Duodenal mucosa (tissue), 2 donors: ENCODE measurements at regions not wholly inside any gene's neighbourhood (a gene's known extent, or its start where the extent isn't known, plus 50 kb on each side); places are given as distances from the start of the nearest gene placed in this dataset.
"Not testable (repeated sequence)": the region's sequence is repeated elsewhere in the genome, so short reads cannot be mapped to it uniquely, and the experiment has no call there.

Experiments used
- H3K27ac ChIP-seq: one replicate; pipeline ENCODE4 v1.7.0; 2013; ENCODE audit warnings: low read depth, low read length
- H3K27me3 ChIP-seq, 2 donors: one replicate each; pipeline ENCODE4 v1.7.0; 2013; ENCODE audit warnings: low read length in 2 of 2, control low read depth in 1 of 2; ENCODE audit not compliant: insufficient read depth in 2 of 2, control insufficient read depth in 1 of 2
- H3K36me3 ChIP-seq, 2 donors: one replicate each; pipeline ENCODE4 v1.7.0; 2013; ENCODE audit warnings: low read length in 2 of 2, control low read depth in 1 of 2; ENCODE audit not compliant: insufficient read depth in 2 of 2, control insufficient read depth in 1 of 2
- H3K4me1 ChIP-seq, 2 donors: one replicate each; pipeline ENCODE4 v1.7.0; 2013; ENCODE audit warnings: low read length in 2 of 2, control low read depth in 1 of 2; ENCODE audit not compliant: insufficient read depth in 2 of 2, control insufficient read depth in 1 of 2
- H3K4me3 ChIP-seq, 2 donors: one replicate each; pipeline ENCODE4 v1.7.0; 2013; ENCODE audit warnings: low read length in 2 of 2, low read depth in 1 of 2
- H3K9ac ChIP-seq, 2 donors: one replicate each; pipeline ENCODE4 v1.7.0; 2013; ENCODE audit warnings: low read length in 2 of 2, low read depth in 1 of 2
- H3K9me3 ChIP-seq, 2 donors: one replicate each; pipeline ENCODE4 v1.7.0; 2013; ENCODE audit warnings: low read length in 2 of 2, control low read depth in 1 of 2; ENCODE audit not compliant: control insufficient read depth in 1 of 2

- Histone ChIP-seq H3K4me1 (no peaks in the 10 kb centered on the region), H3K27me3 (no peaks in the 10 kb centered on the region), H3K9me3 (no peaks in the 10 kb centered on the region), H3K36me3 (no peaks in the 10 kb centered on the region), H3K27ac (no peak overlapping the region), H3K4me3 (no peak overlapping the region), H3K9ac (no peak overlapping the region)
Observed at GRCh38 chr10:89963451-89964102, 262.2 kb downstream of the KIF20B start.

GRCh38 chr10:89966211-89966610 lies 264.8 kb downstream of the KIF20B start:
- Histone ChIP-seq H3K4me1 (no peaks in the 10 kb centered on the region), H3K9me3 (no peaks in the 10 kb centered on the region), H3K27ac (no peak overlapping the region), H3K9ac (no peak overlapping the region), H3K4me3 (no peak overlapping the region), H3K27me3 (no peaks in the 10 kb centered on the region), H3K36me3 (no peaks in the 10 kb centered on the region)

DNA sequence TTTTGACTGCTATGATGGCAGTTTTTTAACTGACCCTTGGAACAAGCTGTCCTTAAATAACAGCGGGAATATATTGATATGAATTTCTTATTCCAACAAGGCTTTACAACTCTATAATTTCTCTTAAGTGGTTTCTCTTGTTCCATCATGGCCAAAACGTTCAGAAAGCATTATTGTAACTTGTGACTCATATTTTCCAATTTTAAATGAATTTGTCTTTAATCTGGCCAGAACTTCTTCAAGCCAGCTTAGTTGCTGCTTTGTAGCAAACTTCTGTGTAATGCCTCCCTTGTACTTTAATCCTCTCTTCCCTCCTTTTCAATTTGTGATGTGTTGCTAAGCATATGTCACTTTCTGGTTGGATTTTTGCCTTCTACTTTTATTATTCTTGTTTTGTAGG lies 271.9 kb downstream of the KIF20B start:
- H3K4me1 ChIP-seq: no peaks in the 10 kb centered on the region
- no peaks in the 10 kb centered on the region for H3K27me3 ChIP-seq
- H3K4me3 ChIP-seq: no peak overlapping the region
- no peak overlapping the region for H3K27ac ChIP-seq
- H3K9me3 ChIP-seq: no peaks in the 10 kb centered on the region
- H3K36me3 ChIP-seq: no peaks in the 10 kb centered on the region
- no peak overlapping the region for H3K9ac ChIP-seq

DNA sequence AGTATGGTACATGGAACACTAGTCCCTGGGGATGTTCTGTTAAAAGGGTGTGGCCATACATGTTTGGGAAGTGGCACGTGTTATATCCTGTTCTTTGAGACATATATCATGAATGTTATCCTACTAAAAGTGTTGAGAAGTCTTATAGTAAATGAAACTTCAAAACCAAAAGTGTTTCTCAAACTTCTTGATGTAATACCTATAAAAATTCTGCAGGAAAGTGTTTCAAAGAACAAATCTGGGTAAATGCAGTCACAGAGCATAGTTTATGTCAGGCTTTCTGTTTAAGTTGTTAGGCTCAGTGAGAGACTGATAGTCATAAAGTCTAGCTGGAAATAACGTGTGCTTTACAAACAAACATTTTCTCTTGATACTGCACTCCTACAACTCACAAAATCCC lies 273.7 kb downstream of the KIF20B start:
- Histone ChIP-seq H3K27ac (no peak overlapping the region), H3K27me3 (no peaks in the 10 kb centered on the region), H3K9ac (no peak overlapping the region), H3K4me1 (no peaks in the 10 kb centered on the region), H3K36me3 (no peaks in the 10 kb centered on the region), H3K9me3 (no peaks in the 10 kb centered on the region), H3K4me3 (no peak overlapping the region)

DNA sequence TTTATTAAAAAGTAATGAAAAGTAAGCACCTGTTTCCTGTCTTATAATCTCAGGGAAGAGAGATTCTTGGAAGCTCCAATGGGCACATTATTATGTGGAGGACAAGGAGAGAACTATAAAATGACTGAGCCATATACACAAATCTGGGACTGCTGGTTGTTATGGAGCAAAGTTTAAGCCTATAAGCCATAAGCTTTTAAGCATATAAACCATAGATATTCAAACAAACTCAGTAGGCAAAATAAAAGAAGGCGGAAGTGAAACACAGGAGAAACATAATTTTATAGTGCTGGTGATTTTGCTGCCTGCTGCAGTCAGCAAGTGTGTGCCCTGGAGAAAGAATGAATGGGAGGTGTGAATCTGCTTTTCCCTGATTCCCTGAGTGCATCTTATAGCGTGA lies 274.4 kb downstream of the KIF20B start:
- Histone ChIP-seq H3K4me1 (no peaks in the 10 kb centered on the region), H3K9ac (no peak overlapping the region), H3K36me3 (no peaks in the 10 kb centered on the region), H3K9me3 (no peaks in the 10 kb centered on the region), H3K4me3 (no peak overlapping the region), H3K27me3 (no peaks in the 10 kb centered on the region), H3K27ac (no peak overlapping the region)

- H3K27me3 ChIP-seq: no peaks in the 10 kb centered on the region
- H3K9me3 ChIP-seq: no peaks in the 10 kb centered on the region
- H3K4me1 ChIP-seq: no peaks in the 10 kb centered on the region
- H3K9ac ChIP-seq: no peak overlapping the region
- no peak overlapping the region for H3K4me3 ChIP-seq
- H3K36me3 ChIP-seq: no peaks in the 10 kb centered on the region
- H3K27ac ChIP-seq: no peak overlapping the region
Observed at GRCh38 chr10:89978081-89978480, 276.7 kb downstream of the KIF20B start.

DNA sequence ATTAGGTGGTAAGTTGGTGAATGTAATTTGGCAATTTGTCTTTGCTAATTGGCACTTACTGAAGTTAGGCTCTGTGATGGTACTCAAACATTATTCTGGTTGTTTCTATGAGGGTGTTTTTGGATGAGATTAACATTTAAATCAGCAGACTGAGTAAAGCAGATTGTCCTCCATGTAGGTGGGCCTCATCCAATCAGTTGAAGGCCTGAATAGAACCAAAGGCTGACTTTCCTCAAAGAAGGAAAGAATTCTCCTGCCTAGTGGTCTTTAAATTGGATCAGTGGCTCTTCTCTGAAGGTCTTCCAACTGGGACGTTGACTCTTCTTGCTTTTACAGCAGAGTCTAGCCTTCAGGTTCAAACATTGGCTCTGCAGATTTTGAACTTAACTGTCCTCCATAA lies 278.3 kb downstream of the KIF20B start:
- Histone ChIP-seq H3K9me3 (no peaks in the 10 kb centered on the region), H3K4me3 (no peak overlapping the region), H3K27ac (no peak overlapping the region), H3K4me1 (no peaks in the 10 kb centered on the region), H3K36me3 (no peaks in the 10 kb centered on the region), H3K9ac (no peak overlapping the region), H3K27me3 (no peaks in the 10 kb centered on the region)

- Histone ChIP-seq H3K4me1 (no peaks in the 10 kb centered on the region), H3K27me3 (no peaks in the 10 kb centered on the region), H3K27ac (no peak overlapping the region), H3K9ac (no peak overlapping the region), H3K9me3 (no peaks in the 10 kb centered on the region), H3K4me3 (no peak overlapping the region), H3K36me3 (no peaks in the 10 kb centered on the region)
Observed at GRCh38 chr10:89980166-89980565, 278.8 kb downstream of the KIF20B start.

GRCh38 chr10:89981891-89982290 lies 280.5 kb downstream of the KIF20B start:
- Histone ChIP-seq H3K4me3 (no peak overlapping the region), H3K4me1 (no peaks in the 10 kb centered on the region), H3K9ac (no peak overlapping the region), H3K9me3 (no peaks in the 10 kb centered on the region), H3K36me3 (no peaks in the 10 kb centered on the region), H3K27ac (no peak overlapping the region), H3K27me3 (no peaks in the 10 kb centered on the region)

DNA sequence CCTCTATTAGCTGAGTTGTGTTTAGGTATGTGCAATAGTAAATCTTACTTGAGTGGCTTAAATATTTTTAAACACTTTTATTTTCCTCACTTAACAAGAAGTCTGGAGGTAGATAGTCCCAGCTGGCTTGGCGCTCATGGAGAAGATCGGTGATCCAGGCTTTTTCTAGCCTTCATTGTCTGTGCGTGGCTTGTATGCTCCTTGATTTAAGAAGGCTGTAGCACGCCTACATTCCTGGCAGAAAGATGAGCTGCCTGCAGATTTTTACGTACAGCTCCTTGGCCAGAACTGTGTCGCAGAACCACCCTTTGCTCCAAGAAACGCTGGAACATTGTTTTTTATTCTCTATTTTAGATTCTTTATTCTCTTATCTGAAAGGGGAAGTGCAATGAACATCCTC lies 284.1 kb downstream of the KIF20B start:
- no peak overlapping the region for H3K9ac ChIP-seq
- no peak overlapping the region for H3K4me3 ChIP-seq
- H3K27ac ChIP-seq: no peak overlapping the region

GRCh38 chr10:89988361-89988760 lies 287.0 kb downstream of the KIF20B start:
- H3K9ac ChIP-seq, H3K9me3 ChIP-seq, H3K4me3 ChIP-seq, H3K36me3 ChIP-seq, H3K27ac ChIP-seq, H3K27me3 ChIP-seq, H3K4me1 ChIP-seq: not testable (repeated sequence)

More for the DNA sequence above, 284.1 kb downstream of the KIF20B start:
- no peaks in the 10 kb centered on the region for H3K27me3 ChIP-seq
- H3K36me3 ChIP-seq: no peaks in the 10 kb centered on the region
- H3K4me1 ChIP-seq: no peaks in the 10 kb centered on the region
- H3K9me3 ChIP-seq: no peaks in the 10 kb centered on the region
